Astrocyte of the spinal cord (primary cell): ENCODE measurements at regions not wholly inside any gene's neighbourhood (a gene's known extent, or its start where the extent isn't known, plus 50 kb on each side); places are given as distances from the start of the nearest gene placed in this dataset.
A peak's percentile ranks its signal among the peaks of the same experiment; 100 is the strongest.

Experiments
- DNase-seq: peaks from one replicate; pipeline ENCODE4 v3.0.0; 2011; ENCODE audit warnings: low read depth, low spot score
- H3K4me3 ChIP-seq: 2 replicates; pipeline ENCODE4 v1.5.1; 2011; ENCODE audit warnings: low read depth, mild to moderate bottlenecking, low read length, moderate library complexity
- CTCF ChIP-seq: IDR thresholded peaks from 2 replicates; pipeline ENCODE4 v1.5.1; 2012; ENCODE audit warnings: low read depth, mild to moderate bottlenecking, low read length, inconsistent platforms
- in situ Hi-C: cut with HindIII; loops from 2 replicates; pipeline ENCODE4 v1.10.0; 2017; ENCODE audit warnings: low sequenced_read_pairs

DNA sequence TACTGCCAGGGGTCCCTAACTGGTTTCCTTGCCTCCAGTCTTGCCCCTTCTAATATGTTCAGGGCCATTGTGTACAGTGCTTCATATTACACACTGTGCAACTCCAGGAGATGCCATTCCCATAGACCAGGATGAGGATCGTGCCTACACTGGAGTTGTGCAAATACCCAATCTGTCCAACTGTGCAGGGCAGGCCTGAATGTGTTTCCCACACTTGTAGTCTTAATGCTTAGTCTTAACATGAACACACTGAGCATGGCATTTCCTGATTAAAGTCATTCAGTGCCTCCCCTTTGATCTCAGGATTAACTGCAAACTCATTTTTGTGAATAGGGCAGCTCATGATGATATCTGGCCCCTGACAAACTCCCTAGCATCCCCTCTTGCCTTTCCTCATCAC, 165.5 kb downstream of the TTC8 start:
- in situ Hi-C loops, result no loop called here
- DNase-seq, result no peak

DNA sequence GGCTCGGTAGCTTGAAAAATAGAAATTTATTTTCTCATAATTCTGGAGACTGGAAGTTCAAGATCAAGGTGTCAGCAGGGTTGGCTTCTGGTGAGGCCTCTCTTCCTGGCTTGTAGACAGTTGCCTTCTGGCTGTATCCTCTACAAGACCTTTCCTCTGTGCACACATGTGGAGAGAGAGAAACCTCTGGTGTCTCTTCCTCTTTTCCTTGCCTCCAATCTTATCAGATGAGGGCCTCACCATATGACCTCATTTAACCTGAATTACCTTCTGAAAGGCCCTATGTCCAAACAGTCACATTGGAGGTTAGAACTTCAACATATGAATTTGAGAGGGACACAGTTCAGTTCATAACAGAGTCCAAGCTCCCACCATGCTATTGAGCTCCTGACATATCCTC, 166.4 kb downstream of the TTC8 start:
- H3K4me3 ChIP-seq, result no peak overlapping the region
- in situ Hi-C loops, result no loop called here
- no peak for DNase-seq
- no peak for TF ChIP-seq CTCF

More for the DNA sequence above, 165.5 kb downstream of the TTC8 start:
- TF ChIP-seq CTCF, result no peak
- no peak overlapping the region for H3K4me3 ChIP-seq

- DNase-seq, result no peak
- no peak for TF ChIP-seq CTCF
- in situ Hi-C loops, result no loop called here
- no peak overlapping the region for H3K4me3 ChIP-seq
Measured at GRCh38 chr14:88992011-88992410, 167.6 kb downstream of the TTC8 start.

DNA sequence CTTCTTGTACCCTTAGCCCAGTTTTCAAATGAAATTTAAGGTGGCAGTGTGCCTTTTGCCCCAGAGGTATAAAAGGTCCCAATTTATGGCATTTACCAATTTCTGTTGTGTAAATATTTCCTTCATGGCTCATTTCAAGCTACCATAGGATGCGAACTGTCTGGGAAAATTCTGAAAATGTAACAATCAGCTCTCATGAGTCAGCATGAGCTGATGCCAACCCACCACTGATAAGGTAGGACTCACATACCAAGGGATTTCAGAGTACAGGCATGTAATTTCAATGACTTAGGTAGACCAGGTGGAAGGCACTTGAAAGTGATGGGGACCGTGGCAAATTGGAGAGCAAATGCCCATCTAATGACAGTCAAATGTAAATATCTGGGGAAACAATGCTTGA, 169.5 kb downstream of the TTC8 start:
- H3K4me3 ChIP-seq, result no peak overlapping the region
- in situ Hi-C loops, result no loop called here
- peak; percentile 37 for DNase-seq
- no peak for TF ChIP-seq CTCF

DNA sequence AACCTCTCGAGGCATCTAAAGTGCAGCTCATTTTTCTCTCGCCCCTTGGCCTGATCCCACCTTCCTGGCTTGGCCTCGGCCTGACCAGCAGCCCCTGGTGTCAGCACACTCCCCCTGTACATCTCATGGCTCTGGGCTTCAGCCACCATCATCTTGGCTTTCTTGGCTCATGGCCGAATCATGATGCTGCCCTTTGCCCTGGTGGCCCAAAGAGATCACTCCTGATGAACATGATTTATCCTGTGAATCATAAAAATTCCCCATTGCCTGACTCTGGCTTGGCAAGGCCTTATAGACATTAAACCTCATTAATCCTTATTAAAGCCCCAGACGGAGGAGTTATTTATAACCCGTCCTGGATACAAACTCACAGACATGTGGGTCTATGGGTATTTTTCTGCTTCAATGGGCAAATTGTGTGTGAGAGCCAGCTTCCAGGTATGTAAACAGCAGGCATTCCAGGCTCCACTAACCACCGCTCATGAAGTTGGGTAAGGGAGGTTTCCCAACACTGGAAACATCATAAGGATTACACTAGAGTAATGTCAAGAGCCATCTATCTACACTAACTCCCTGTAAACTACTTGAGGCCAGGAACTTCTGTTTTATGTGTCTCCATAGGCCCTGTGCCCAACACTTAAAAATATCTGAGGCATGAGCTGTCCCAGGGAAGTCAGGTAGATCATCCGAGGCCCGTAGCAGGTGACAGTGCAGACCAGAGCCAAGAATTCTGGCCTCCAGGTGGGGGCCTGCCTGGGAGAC, 171.2 kb downstream of the TTC8 start:
- H3K4me3 ChIP-seq, result no peak overlapping the region
- in situ Hi-C loops, result no loop called here
- peak; percentile 45 for DNase-seq
- TF ChIP-seq CTCF, result no peak

GRCh38 chr14:88998027-88998426, 173.6 kb downstream of the TTC8 start:
- no peak for TF ChIP-seq CTCF

More at GRCh38 chr14:88998027-88998426, 173.6 kb downstream of the TTC8 start:
- DNase-seq, result no peak
- in situ Hi-C loops, result no loop called here
- H3K4me3 ChIP-seq, result no peak overlapping the region
